ENCODE measurements at regions not wholly inside any gene's neighbourhood (a gene's known extent, or its start where the extent isn't known, plus 50 kb on each side); places are given as distances from the start of the nearest gene placed in this dataset.
"Not testable (repeated sequence)": the region's sequence is repeated elsewhere in the genome, so short reads cannot be mapped to it uniquely, and the experiment has no call there.

DNA sequence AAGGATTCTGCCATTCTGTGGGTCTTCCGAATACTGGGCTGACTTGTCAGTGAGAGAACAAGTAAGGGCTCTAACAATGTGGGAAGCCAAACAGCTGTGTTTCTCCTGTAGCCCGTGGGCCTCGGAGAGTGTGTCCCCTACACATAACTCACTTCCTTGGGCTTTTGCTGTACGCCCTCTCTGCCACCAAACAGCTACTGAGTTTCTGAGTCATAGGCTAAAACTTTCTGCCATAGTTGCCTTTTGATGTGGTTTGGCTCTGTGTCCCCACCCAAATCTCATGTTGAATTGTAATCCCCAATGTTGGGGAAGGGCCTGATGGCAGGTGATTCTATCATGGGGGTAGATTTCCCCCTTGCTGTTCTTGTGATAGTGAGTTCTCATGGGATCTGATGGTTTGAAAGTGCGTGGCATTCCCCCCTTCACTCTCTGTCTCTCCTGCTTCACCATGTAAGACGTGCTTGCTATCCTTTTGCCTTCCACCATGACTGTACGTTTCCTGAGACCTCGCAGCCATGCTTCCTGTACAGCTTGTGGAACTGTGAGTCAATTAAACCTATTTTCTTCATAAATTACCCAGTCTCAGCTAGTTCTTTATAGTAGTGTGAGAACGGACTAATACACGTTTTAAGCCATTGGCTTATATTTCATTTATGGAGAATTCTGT is 194.8 kb upstream of the HMCN1 start:
- DNase-seq (ENCODE audit: low spot score) = no peak

DNA sequence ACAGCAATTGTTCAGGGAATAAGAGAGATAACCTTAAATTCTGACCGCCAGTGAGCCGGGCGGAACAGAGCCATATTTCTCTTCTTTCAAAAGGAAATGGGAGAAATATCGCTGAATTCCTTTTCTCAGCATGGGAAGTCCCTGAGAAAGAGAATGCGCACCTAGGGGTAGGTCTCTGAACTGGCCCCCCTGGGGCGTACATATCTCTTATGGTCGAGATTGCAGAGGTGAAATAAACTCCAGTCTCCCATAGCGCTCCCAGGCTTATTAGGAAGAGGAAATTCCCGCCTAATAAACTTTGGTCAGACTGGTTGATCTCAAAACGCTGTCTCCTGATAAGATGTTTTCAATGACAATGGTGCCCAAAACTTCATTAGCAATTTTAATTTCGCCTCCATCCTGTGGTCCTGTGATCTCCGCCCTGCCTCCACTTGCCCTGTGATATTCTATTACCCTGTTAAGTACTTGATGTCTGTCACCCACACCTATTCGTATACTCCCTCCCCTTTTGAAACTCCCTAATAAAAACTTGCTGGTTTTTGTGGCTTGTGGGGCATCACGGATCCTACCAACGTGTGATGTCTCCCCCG is 195.8 kb upstream of the HMCN1 start:
- DNase-seq (ENCODE audit: low spot score) = not testable (repeated sequence)

DNA sequence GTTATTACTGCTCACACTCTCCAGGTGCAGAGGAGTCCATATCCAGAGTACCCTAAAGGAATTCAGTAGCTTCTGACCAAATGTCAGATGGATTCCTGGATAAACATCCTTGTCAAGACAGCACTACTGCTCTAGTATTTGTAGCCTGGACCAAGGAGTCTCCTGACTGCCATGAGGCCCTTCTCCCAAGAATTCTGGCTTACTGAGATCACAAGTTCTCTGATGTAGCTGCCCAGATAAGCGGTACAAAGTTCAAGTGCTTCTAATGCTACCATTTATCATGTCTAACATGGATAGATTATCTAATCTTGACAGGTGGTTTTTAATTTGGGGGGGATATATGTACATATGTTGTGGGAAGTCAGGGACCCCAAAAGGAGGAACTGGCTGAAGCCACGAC is 196.6 kb upstream of the HMCN1 start:
- DNase-seq (ENCODE audit: low spot score) = no peak

DNA sequence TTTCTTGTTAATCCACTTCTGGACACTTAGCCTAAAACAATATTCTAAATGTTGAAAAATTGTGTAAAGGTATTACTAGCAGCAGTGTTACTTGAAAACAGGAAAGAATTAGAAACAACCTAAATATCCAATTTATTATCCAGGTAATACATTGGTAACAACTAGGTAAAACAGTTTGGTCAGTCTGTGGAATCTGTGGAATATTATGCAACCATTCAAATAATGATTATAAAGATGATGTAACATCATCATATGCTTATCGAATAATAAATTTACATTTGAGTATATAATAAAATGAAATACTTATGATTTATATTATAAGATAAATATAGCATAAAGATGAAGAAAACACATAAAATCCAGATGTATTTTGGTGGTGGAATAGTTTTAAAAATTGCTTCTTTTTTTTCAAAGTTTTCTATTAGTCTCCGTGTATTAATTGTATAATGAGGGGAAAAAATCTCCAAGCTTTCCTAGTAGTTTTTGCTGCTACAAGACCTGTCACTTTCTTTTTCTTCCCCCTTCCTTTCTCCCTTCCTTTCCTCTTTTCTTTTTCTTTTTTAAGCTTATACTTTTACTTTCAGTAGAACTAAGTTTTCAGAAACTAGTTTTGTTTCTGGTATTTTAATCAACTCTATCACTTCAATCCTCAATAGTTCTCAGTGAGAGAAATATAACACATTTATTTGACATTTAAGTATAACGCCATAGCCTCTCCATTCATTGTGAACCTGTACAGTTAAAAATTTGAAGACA is 197.8 kb upstream of the HMCN1 start:
- no peak for DNase-seq (ENCODE audit: low spot score)

DNA sequence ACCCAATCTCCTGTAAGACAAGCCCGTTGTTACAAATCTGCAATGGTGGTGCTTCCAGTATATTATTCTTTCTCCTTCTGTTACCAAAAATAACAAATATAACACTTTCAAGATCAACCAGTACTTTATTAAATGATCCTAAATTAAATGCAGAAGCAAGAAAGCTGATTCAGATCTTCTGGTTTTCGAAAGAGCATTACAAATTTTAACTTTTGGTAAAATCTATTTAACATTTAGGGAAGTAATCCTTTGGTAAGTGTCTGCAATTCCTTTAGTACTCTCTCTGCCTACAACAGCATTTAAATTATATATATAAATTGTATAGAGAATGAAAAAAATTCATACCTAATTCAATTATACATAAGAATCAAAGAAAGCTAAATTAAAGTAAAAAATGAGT is 198.6 kb upstream of the HMCN1 start:
- DNase-seq (ENCODE audit: low spot score) = no peak

DNA sequence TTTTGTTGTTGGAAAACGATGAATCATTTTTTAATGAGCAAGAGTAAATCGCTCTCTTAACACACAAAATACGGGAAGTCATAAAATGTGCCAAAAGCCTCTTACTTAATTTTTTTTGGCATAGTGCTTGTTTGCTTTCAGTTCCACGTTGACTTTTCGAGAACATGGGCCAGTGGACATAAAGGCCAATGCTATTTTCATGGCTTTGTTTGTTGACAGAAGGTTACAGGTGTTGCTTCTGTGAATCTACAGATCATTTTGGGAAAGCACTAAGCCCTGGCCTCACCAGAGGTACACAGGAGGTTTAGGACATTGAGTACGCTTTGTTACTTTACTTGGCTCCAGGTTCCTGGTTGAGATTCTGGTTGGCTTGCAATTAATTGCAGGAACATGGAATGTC is 199.4 kb upstream of the HMCN1 start:
- DNase-seq (ENCODE audit: low spot score) = no peak

DNA sequence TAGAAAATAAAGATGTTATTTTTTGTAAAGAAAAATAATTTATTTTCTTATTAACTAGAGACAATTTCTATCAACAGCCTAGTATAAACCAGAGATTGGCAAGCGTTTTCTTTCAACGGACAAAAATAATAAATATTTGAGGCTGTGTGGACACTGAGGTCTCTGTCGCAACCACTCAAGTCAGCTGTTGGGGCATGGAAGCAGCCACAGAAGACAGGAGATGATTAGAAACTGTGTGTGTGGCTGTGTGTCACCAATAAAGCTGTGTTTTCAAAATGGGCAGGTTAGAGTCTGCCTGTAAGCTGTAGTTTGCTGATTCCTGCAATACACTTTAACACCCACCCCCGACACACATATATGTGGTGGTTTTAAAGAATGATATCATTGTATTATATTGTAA is 200.6 kb upstream of the HMCN1 start:
- DNase-seq (ENCODE audit: low spot score) = no peak

DNA sequence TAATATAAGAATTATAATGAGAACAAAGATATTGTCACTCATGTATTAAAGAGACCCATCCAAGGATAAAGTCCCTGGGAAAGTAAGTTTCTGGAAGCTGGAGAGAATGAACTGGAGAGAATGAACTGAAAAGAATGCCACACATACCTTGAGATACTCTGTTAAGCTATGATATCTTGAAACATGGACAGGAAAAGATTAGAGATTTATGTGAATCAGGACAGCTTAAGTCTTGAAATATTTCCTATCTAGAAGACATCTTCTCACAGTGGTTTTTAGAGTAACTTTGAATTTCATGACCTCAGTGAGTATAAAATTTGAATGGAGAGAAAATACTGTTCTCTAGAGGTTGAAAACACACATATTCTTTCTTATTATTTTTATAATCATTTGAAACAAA is 201.3 kb upstream of the HMCN1 start:
- DNase-seq (ENCODE audit: low spot score) = no peak

DNA sequence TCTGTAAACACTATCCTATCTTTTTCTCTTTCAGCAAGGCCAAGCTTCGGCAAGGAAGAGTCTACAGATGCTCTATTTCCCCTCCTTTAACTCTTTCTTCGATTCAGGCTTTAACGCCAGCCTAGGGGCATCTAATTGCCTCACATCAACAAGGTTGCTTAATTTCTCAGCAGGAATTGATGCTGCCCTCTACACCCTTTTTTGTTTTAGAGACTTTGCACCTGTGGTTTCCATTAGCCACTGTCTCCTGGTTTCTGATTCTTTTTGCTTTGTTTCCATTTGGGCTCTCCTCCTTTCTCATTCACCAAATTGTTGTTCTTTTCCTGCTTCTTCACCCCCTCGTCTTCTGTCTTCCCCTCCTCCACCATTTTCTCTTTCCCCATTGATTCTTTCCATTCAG is 202.4 kb upstream of the HMCN1 start:
- DNase-seq (ENCODE audit: low spot score) = no peak

DNA sequence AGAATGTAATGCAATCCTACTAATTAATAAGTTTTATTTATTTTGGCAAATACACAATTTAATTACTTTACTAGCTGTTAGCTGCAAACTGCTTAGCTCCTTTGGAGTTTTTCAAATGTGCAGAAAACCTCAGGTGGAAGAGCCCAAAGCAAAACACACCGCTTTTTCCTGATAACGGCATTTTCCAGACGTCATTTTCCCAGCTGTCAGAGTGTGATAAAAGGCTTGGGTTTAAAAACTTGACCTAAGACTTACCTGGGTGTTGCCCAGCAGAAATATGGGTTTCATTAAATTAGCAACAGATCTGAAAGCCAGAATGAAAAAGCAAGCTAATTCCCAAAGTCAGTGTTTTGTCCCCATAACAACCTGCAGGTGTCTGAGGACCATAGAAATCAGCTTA is 204.0 kb upstream of the HMCN1 start:
- no peak for DNase-seq (ENCODE audit: low spot score)

DNA sequence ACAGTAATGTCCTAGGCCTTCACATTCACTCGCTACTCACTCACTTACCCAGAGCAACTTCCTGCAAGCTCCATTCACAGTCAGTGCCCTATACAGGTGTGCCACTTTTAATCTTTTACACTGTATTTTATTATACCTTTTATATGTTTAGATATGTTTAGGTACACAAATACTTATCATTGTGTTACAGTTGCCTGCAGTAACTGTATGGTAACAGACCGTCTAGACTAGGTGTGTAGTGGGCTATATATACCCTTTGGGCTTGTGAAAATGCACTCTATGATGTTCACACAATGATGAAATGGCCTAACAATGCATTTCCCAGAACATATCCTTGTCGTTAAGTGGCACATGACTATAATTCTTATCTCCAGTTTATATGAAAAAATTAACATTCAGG is 204.5 kb upstream of the HMCN1 start:
- no peak for DNase-seq (ENCODE audit: low spot score)

DNA sequence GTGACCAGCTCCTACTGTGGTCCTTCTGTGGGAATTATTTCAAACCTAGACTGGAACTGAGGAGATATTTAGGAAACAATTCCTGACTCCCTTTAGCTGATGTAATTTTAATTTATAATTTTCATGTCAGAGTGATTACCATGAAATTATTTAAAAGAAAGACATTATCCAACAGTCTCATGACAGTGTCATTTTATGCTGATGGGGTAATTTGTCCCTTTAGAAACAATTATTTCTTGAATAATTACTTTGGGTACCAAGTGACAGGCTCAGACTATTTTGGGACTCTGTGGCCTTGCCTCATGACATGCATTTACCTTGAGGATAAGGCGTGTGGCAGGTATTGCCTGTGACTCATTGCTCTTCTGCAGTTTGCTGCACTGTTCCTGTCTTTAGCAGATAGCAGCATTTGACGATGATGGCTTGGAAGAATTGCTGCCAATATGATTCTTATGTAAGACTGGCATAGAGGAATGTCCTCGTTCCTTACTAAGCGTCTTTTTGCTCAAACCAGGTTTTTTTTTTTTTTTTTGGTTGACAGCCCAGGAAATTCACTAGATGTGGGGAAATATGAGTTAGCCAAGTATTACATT is 206.0 kb upstream of the HMCN1 start:
- no peak for DNase-seq (ENCODE audit: low spot score)

DNA sequence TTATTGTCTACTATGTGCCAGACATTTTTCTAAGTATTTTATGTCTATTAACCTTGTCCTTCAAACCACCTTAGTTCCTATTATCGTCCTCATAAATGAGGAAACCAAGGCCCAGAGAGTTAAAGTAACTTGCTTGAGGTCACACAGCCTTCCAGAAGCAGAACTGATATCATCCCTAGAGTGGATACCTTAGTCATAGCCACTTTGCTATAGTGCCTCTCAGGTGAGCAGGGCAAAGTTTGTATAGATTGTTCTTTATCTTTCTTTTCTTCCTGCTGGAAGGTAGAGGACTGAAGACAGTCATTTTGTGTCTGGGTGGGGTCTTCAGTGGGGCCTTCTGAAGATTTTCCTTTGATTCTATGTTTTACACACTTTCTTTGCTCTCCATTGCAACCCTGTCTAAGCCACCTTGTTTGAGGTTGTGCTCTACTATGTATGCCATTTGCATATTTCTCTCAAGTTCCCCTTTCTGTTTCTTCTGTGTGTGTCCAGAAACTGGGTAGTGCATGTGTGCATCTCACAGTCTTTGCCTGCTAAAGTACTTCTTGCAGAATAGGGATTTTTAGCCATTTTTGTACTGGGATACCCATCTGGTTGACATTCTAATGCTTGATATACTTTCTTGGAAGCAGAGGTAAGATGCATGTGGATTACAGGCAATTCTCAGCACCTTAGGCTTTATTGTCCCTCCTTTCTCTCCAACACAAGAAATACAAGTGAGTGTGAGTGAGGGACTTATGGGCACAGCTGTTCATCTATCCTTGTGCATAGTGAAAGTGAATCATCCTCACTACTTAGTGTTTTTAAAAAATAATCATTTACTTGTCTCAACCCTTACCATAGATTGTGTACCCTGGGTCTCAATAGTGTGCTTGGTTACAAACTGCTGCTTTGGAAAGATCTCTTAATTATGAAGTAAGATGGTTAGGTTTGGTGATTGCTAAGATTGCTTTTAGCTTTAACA is 207.6 kb upstream of the HMCN1 start:
- no peak for DNase-seq (ENCODE audit: low spot score)

DNA sequence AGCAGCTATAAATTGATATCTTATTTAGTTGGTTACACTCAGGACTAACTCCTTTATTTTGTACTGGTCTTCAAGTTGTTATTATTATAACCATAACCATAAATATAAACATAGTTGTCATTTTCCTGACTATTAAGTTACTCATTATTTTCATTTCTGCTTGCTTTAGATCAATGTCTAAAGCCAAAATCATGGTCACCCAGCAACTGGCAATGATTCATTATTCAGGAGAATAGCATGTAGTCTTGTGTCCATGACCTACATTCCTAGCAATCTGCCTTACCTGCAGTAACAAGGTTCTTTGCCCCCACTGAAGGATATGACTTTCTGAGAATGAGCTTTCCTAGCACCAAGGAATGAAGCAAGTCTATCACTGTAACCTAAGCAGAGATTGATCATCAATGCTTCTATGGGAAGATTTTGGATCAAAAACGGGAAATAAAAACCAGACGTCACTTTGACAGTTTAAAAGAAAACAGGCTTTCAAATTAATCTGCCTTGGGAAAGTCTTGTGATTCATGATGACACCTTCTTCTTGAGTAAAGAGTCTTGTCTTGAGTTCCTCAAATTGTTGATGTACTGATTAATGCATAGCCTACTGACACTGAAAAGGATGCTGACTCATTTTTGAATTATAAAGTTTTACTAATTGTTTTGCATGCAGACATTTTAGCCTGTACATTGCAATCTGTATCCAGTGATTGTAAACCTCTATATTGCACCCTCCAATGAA is 203.3 kb upstream of the IVNS1ABP start:
- no peak for DNase-seq (ENCODE audit: low spot score)

DNA sequence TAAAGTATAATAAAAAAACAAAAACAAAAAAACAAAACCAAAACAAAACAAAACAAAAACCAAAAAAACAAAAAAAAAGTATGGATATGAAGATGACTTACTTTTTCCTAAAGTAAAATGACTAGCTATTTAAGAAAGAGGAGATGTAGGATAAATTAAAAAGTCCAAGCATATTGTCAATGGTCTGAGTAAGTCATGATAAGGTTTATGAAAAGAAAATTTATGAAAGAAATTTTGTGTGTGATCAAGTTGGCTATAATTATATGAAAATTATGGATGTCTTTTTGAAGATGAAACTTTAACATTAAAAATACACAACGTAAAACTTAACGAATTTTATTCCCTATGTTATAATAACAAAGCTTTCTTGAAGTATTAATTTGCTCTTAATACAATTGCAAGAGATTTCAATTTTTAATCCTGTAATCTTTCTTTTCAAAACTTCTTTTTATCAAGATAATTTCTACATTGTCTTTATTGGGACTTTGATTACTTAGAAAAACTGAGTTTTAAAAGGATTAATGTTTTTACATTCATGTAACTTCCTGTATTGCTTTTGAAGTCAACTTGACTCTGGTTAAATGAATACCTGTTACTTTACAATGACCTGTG is 200.9 kb upstream of the IVNS1ABP start:
- no peak for DNase-seq (ENCODE audit: low spot score)

DNA sequence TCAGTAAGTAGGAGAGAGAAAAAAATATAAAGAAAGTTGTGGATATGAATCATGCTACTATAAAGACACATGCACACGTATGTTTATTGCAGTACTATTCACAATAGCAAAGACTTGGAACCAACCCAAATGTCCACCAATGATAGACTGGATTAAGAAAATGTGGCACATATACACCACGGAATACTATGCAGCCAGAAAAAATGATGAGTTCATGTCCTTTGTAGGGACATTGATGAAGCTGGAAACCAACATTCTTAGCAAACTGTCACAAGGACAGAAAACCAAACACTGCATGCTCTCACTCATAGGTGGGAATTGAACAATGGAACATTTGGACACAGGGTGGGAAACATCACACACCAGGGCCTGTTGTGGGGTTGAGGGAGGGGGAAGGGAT is 200.3 kb upstream of the IVNS1ABP start:
- DNase-seq (ENCODE audit: low spot score) = not testable (repeated sequence)

DNA sequence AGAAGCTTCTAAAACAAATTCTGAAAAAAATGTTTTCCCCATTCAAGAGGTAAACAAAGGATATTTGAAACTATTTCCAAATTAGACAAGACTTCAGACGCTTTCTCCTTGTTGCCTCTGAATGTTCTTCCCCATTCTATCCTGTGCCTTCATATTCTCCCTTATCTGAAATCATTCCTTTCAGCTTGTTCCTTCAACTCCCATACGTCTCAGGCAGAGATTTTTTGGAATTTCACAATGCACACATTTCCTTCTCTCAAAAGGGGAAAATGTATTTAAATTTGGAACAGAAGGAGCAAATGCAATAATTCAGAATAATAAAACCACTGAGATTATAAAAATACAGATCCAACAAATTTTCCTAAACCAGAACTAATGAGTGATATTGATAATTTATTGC is 198.7 kb upstream of the IVNS1ABP start:
- DNase-seq (ENCODE audit: low spot score) = no peak

DNA sequence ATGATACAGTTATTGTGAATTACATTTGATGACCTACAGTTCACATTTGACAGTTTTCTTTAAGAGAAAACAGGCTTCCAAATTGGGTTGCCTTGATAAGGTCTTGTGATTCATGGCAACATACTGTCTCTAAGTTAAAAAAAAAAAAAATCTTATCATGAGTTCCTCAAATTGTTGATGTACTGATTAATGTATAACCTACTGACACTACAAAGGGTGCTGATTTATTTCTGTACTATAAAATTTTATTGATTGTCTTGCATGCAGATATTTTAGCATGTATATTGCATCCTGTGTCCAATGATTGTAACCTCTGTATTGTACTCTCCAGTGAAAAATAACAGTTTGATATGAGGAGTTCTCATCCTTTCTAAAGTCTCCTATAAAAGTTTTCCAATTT is 197.3 kb upstream of the IVNS1ABP start:
- DNase-seq (ENCODE audit: low spot score) = no peak

DNA sequence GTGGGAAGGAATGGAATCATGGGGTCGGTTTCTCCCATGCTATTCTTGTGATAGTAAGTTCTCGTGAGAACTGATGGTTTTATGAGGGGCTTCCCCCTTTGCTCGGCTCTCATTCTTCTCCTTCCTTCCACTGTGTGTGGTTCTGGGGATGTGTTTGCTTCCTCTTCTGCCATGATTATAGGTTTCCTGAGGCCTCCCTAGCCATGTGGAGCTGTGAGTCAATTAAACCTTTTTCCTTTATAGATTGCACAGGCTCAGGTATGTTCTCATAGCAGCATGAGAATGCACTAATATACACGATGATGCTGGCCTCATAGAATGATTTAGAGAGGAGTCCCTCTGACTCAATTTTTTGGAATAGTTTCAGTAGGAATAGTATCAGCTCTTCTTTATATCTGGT is 195.4 kb upstream of the IVNS1ABP start:
- DNase-seq (ENCODE audit: low spot score) = no peak

DNA sequence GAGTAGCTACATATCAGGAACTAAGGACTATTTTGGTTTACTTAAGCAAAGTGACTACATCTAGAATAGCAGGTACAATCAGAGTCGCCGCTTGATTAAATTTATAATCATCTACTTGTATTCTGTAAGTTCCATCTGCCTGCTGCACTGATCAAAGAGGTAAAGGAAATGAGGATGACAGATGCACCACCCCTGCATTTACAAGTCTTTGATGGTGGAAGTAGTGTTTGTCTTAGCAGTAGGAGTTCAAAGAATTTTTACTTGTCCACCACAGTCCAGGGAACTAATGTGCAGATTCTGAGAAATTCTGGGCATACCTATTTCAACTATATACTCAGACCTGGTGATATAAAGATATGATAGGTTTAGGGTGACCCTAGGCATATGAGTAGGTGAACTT is 184.1 kb upstream of the IVNS1ABP start:
- no peak for DNase-seq (ENCODE audit: low spot score)

Data from iPS-NIHi11 (cell line).